Neuronal stem cell (in vitro differentiated cells): ENCODE measurements at regions not wholly inside any gene's neighbourhood (a gene's known extent, or its start where the extent isn't known, plus 50 kb on each side); places are given as distances from the start of the nearest gene placed in this dataset.

ENCODE experiments used
- DNase-seq: peaks from one replicate; pipeline ENCODE4 v3.0.0-alpha.2; 2013; ENCODE audit warnings: low spot score
- H2AFZ ChIP-seq: one replicate; pipeline ENCODE4 v1.6.1; 2013; ENCODE audit warnings: mild to moderate bottlenecking, low read length, inconsistent platforms
- H2AK5ac ChIP-seq: 2 replicates; pipeline ENCODE4 v1.6.1; 2013; ENCODE audit warnings: low read depth, mild to moderate bottlenecking, inconsistent platforms, low read length, moderate library complexity, mixed read lengths
- H2BK120ac ChIP-seq: 2 replicates; pipeline ENCODE4 v1.6.1; 2013; ENCODE audit warnings: low read depth, mild to moderate bottlenecking, inconsistent platforms, low read length, moderate library complexity, mixed read lengths
- H2BK12ac ChIP-seq: one replicate; pipeline ENCODE4 v1.6.1; 2013; ENCODE audit warnings: low read length, inconsistent platforms
- H2BK15ac ChIP-seq: 2 replicates; pipeline ENCODE4 v1.6.1; 2013; ENCODE audit warnings: mild to moderate bottlenecking, low read length, inconsistent platforms, mixed read lengths
- H2BK5ac ChIP-seq: one replicate; pipeline ENCODE4 v1.6.1; 2013; ENCODE audit warnings: inconsistent platforms, mild to moderate bottlenecking, low read length, moderate library complexity
- H3K14ac ChIP-seq: one replicate; pipeline ENCODE4 v1.6.1; 2013; ENCODE audit warnings: low read length, inconsistent platforms
- H3K18ac ChIP-seq: 2 replicates; pipeline ENCODE4 v1.6.1; 2013; ENCODE audit warnings: low read length, inconsistent platforms
- H3K23ac ChIP-seq: 2 replicates; pipeline ENCODE4 v1.6.1; 2013; ENCODE audit warnings: low read depth, mild to moderate bottlenecking, mixed read lengths, low read length, inconsistent platforms; ENCODE audit not compliant: poor library complexity
- H3K27ac ChIP-seq: replicated peaks from 3 replicates; pipeline ENCODE4 v1.5.1; 2013; ENCODE audit warnings: low read length, inconsistent platforms
- H3K27me3 ChIP-seq, 3 experiments: 2 replicates each; pipeline ENCODE4 v1.6.1; 2013; ENCODE audit warnings: low read length in 3 of 3, mild to moderate bottlenecking in 2 of 3, inconsistent platforms in 1 of 3, low read depth in 1 of 3, mixed read lengths in 1 of 3, moderate library complexity in 1 of 3; ENCODE audit not compliant: control insufficient read depth in 3 of 3, insufficient read depth in 3 of 3
- H3K36me3 ChIP-seq, 2 donors: replicated peaks in 1 of 2; 2 replicates each; pipeline ENCODE4 v1.6.1; 2013; ENCODE audit warnings: low read length in 2 of 2; ENCODE audit not compliant: control insufficient read depth in 2 of 2, insufficient read depth in 2 of 2
- H3K4ac ChIP-seq: 2 replicates; pipeline ENCODE4 v1.6.1; 2013; ENCODE audit warnings: inconsistent platforms, mild to moderate bottlenecking, low read length, moderate library complexity
- H3K4me1 ChIP-seq, 2 donors: 1 replicate in 1 of 2; 2 replicates in 1 of 2; pipeline ENCODE4 v1.6.1; 2013; ENCODE audit warnings: low read length in 2 of 2, low read depth in 1 of 2; ENCODE audit not compliant: control insufficient read depth in 2 of 2, insufficient read depth in 1 of 2
- H3K4me2 ChIP-seq: one replicate; pipeline ENCODE4 v1.6.1; 2013; ENCODE audit warnings: mild to moderate bottlenecking, low read length, inconsistent platforms; ENCODE audit not compliant: insufficient read depth, poor library complexity, severe bottlenecking
- H3K4me3 ChIP-seq, 2 donors: 2 replicates each; pipeline ENCODE4 v1.5.1; 2013; ENCODE audit warnings: low read length in 2 of 2, mild to moderate bottlenecking in 2 of 2, inconsistent platforms in 1 of 2, moderate library complexity in 1 of 2
- H3K79me1 ChIP-seq: one replicate; pipeline ENCODE4 v1.6.1; 2013; ENCODE audit warnings: low read depth, mild to moderate bottlenecking, inconsistent platforms, low read length, moderate library complexity
- H3K9ac ChIP-seq: one replicate; pipeline ENCODE4 v1.6.1; 2013; ENCODE audit warnings: mild to moderate bottlenecking, low read depth, low read length, inconsistent platforms; ENCODE audit not compliant: poor library complexity
- H3K9me3 ChIP-seq, 2 donors: replicated peaks in 1 of 2; 2 replicates each; pipeline versions ENCODE3 to v1.6.1; 2013; ENCODE audit warnings: low read length in 2 of 2, mild to moderate bottlenecking in 2 of 2, inconsistent platforms in 1 of 2, low read depth in 1 of 2, mixed read lengths in 1 of 2, moderate library complexity in 1 of 2; ENCODE audit not compliant: control insufficient read depth in 2 of 2, insufficient read depth in 1 of 2
- H4K8ac ChIP-seq: one replicate; pipeline ENCODE4 v1.6.1; 2013; ENCODE audit warnings: low read depth, mild to moderate bottlenecking, inconsistent platforms, low read length, moderate library complexity
- H4K91ac ChIP-seq: one replicate; pipeline ENCODE4 v1.6.1; 2013; ENCODE audit warnings: low read length, low read depth, mild to moderate bottlenecking, inconsistent platforms; ENCODE audit not compliant: poor library complexity
- WGBS, 2 donors: extraction: QIAGEN DNeasy Blood & Tissue Kit; methylation state at CpG; one replicate each; pipeline ENCODE4 v1.1.7; 2013; ENCODE audit warnings: missing lambda C conversion rate in 2 of 2, mixed read lengths in 1 of 2; ENCODE audit not compliant: insufficient read length in 2 of 2, insufficient replicate concordance in 1 of 2; ENCODE audit errors: extremely low coverage in 2 of 2; 5-methylcytosine and 5-hydroxymethylcytosine counted together

DNA sequence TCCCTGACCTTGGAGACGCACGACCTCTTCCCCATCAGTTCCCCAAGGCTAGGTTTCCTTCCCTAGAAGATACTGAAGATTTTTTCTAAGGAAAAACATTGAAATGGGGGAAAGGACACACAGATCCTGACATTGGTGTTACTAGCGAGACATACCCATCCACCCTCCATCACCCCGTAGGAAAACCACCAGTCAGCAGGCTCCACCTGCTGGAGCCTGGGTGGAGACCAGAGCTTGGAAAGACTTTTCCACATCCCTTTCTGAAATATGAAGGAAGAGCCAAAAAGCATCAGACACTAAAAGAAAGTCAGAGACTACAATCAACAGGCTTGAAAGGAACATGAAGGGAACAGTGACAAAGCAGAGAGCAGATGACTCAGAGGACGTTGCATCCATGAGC, 638.0 kb downstream of the IRX1 start:
- whole genome bisulfite sequencing, 2 donors, result no CpG with 5 or more reads among the region's 5 CpGs
- H3K36me3 ChIP-seq, result no peaks in the 10 kb centered on the region
- no peak overlapping the region for H3K27ac ChIP-seq
- no peak overlapping the region for H3K23ac ChIP-seq
- H3K9me3 ChIP-seq, result peaks cover 3 to 12% of the 10 kb centered on the region in 2 donors
- no peak overlapping the region for H4K8ac ChIP-seq
- H3K4me3 ChIP-seq, result no peak overlapping the region
- H3K79me1 ChIP-seq, result no peaks in the 10 kb centered on the region
- H3K18ac ChIP-seq, result no peak overlapping the region
- H3K4ac ChIP-seq, result no peak overlapping the region
- H2BK12ac ChIP-seq, result no peak overlapping the region
- no peaks in the 10 kb centered on the region for H3K27me3 ChIP-seq
- H2BK5ac ChIP-seq, result no peak overlapping the region
- no peak overlapping the region for H3K4me2 ChIP-seq
- H4K91ac ChIP-seq, result no peak overlapping the region
- no peak overlapping the region for H2AK5ac ChIP-seq
- H3K4me1 ChIP-seq, result peaks cover 16 to 17% of the 10 kb centered on the region in 2 donors
- no peak overlapping the region for H2BK120ac ChIP-seq
- H2BK15ac ChIP-seq, result no peak overlapping the region
- H3K9ac ChIP-seq, result no peak overlapping the region
- H3K14ac ChIP-seq, result no peak overlapping the region
- no peak overlapping the region for H2AFZ ChIP-seq
- DNase-seq, result no peak

GRCh38 chr5:4243479-4244264, 648.0 kb downstream of the IRX1 start:
- no peak overlapping the region for H3K4me2 ChIP-seq
- H4K8ac ChIP-seq, result no peak overlapping the region
- H3K18ac ChIP-seq, result no peak overlapping the region
- no peak overlapping the region for H3K23ac ChIP-seq
- H3K9ac ChIP-seq, result no peak overlapping the region
- no CpG with 5 or more reads among the region's 9 CpGs for WGBS, 2 donors
- no peaks in the 10 kb centered on the region for H3K9me3 ChIP-seq
- no peak overlapping the region for H2AK5ac ChIP-seq
- no peak overlapping the region for H2BK12ac ChIP-seq
- no peaks in the 10 kb centered on the region for H3K27me3 ChIP-seq
- no peaks in the 10 kb centered on the region for H3K36me3 ChIP-seq
- H3K14ac ChIP-seq, result no peak overlapping the region
- H3K27ac ChIP-seq, result no peak overlapping the region
- H3K79me1 ChIP-seq, result no peaks in the 10 kb centered on the region
- no peak overlapping the region for H2BK15ac ChIP-seq
- H4K91ac ChIP-seq, result no peak overlapping the region
- H2AFZ ChIP-seq, result peak overlapping the region; percentile 17
- H3K4ac ChIP-seq, result no peak overlapping the region
- no peak for DNase-seq
- no peak overlapping the region for H2BK120ac ChIP-seq
- no peak overlapping the region for H2BK5ac ChIP-seq
- no peaks in the 10 kb centered on the region for H3K4me1 ChIP-seq
- no peak overlapping the region for H3K4me3 ChIP-seq

DNA sequence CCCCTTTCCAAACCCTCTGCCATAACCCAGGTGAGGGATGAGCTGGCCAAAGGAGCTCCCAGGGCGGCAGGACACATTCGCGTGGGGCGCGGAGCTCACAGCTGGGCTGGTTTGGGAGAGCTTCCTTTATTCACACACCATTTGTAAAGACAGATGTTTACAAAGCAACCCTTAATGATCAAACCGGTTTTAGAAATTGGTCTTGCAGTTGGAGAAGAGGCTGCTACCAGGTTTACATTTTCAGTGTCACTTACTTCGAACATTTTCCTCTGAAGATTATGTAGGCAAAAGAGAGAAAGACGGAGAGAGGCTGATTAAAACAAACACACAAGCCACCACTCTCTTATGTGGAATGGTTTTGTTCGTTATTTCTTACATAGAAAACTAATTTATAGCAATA, 648.7 kb downstream of the IRX1 start:
- no peak overlapping the region for H4K91ac ChIP-seq
- H3K4me1 ChIP-seq, result no peaks in the 10 kb centered on the region
- no peak overlapping the region for H3K23ac ChIP-seq
- H2BK120ac ChIP-seq, result no peak overlapping the region
- H3K27me3 ChIP-seq, result no peaks in the 10 kb centered on the region
- no CpG with 5 or more reads among the region's 9 CpGs for WGBS, 2 donors
- no peak overlapping the region for H3K4ac ChIP-seq
- H3K14ac ChIP-seq, result no peak overlapping the region
- no peak overlapping the region for H3K27ac ChIP-seq
- H2BK12ac ChIP-seq, result no peak overlapping the region
- no peak for DNase-seq
- H3K36me3 ChIP-seq, result no peaks in the 10 kb centered on the region
- H3K18ac ChIP-seq, result peak overlapping the region; percentile 18
- no peak overlapping the region for H3K4me3 ChIP-seq
- H2AFZ ChIP-seq, result peak overlapping the region; percentile 17
- H4K8ac ChIP-seq, result no peak overlapping the region
- H3K79me1 ChIP-seq, result no peaks in the 10 kb centered on the region
- H2AK5ac ChIP-seq, result no peak overlapping the region
- no peaks in the 10 kb centered on the region for H3K9me3 ChIP-seq
- H3K9ac ChIP-seq, result no peak overlapping the region
- H3K4me2 ChIP-seq, result no peak overlapping the region
- no peak overlapping the region for H2BK15ac ChIP-seq
- no peak overlapping the region for H2BK5ac ChIP-seq

DNA sequence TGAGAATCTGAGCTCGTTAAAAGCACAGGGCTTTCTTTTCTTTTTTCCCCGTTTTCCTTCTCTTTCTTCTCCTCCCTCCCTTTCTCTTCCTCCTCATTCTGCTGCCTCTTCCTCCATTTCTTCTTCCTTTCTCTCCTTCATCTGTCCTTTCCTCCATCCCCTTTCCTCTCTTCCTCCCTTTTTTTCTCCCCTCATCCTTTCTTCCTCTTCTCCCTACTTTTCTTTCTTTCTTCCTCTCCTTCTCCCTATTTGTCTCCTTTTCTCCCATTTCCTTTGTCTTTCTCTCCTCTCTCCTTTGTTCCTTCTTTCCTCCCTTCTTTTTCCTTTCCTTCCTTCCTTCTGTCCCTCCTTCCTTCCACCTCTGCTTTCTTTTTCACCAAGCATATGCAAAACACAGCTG, 649.4 kb downstream of the IRX1 start:
- no peak overlapping the region for H3K4ac ChIP-seq
- no CpG with 5 or more reads among the region's 2 CpGs for WGBS, 2 donors
- H4K8ac ChIP-seq, result no peak overlapping the region
- H2BK15ac ChIP-seq, result no peak overlapping the region
- H2BK5ac ChIP-seq, result no peak overlapping the region
- no peak overlapping the region for H2BK120ac ChIP-seq
- no peak overlapping the region for H4K91ac ChIP-seq
- no peaks in the 10 kb centered on the region for H3K9me3 ChIP-seq
- H3K4me1 ChIP-seq, result no peaks in the 10 kb centered on the region
- no peak overlapping the region for H3K4me3 ChIP-seq
- no peaks in the 10 kb centered on the region for H3K79me1 ChIP-seq
- no peak for DNase-seq
- H3K36me3 ChIP-seq, result no peaks in the 10 kb centered on the region
- H3K23ac ChIP-seq, result no peak overlapping the region
- H3K18ac ChIP-seq, result no peak overlapping the region
- H3K27me3 ChIP-seq, result no peaks in the 10 kb centered on the region
- H2AK5ac ChIP-seq, result no peak overlapping the region
- no peak overlapping the region for H3K9ac ChIP-seq
- H3K4me2 ChIP-seq, result no peak overlapping the region
- H3K14ac ChIP-seq, result no peak overlapping the region
- H2BK12ac ChIP-seq, result no peak overlapping the region
- H3K27ac ChIP-seq, result no peak overlapping the region
- no peak overlapping the region for H2AFZ ChIP-seq
